Heart left ventricle (tissue), 16 donors: ENCODE measurements at regions not wholly inside any gene's neighbourhood (a gene's known extent, or its start where the extent isn't known, plus 50 kb on each side); places are given as distances from the start of the nearest gene placed in this dataset.
A peak's percentile ranks its signal among the peaks of the same experiment; 100 is the strongest.

ENCODE experiments used
- ATAC-seq, 4 donors: fragments of 200-7000 bp; cut with Tn5 transposase; one replicate each; pipeline ENCODE4 v1.9.1; 2020 to 2022; ENCODE audit warnings: moderate library complexity in 4 of 4, mild to moderate bottlenecking in 3 of 4, moderate number of reproducible peaks in 1 of 4
- DNase-seq, 5 donors: peaks; one replicate each; pipeline ENCODE4 v3.0.0-alpha.2; 2020
- H3K27ac ChIP-seq, 12 donors: fragments of 200-600 bp; sonication (generic) in 4 of 12; one replicate each; pipeline versions ENCODE4 v1.5.0 to v1.8.0; 2016 to 2022; ENCODE audit warnings: mild to moderate bottlenecking in 2 of 12
- H3K27me3 ChIP-seq, 9 donors: fragments of 200-600 bp; sonication (generic) in 2 of 9; one replicate each; pipeline versions ENCODE4 v1.5.1 to v1.8.0; 2016 to 2022; ENCODE audit warnings: mild to moderate bottlenecking in 3 of 9
- H3K36me3 ChIP-seq, 9 donors: fragments of 200-600 bp; sonication (generic) in 2 of 9; one replicate each; pipeline versions ENCODE4 v1.5.0 to v1.8.0; 2018 to 2022; ENCODE audit warnings: mild to moderate bottlenecking in 2 of 9
- H3K4me1 ChIP-seq, 12 donors: fragments of 200-600 bp; sonication (generic) in 4 of 12; one replicate each; pipeline versions ENCODE4 v1.5.0 to v1.8.0; 2016 to 2022; ENCODE audit warnings: mild to moderate bottlenecking in 3 of 12
- H3K4me3 ChIP-seq, 12 donors: fragments of 200-600 bp; sonication (generic) in 4 of 12; one replicate each; pipeline versions ENCODE4 v1.5.0 to v1.8.0; 2017 to 2022; ENCODE audit warnings: mild to moderate bottlenecking in 9 of 12, moderate library complexity in 4 of 12
- H3K9me3 ChIP-seq, 12 donors: fragments of 200-600 bp; sonication (generic) in 4 of 12; one replicate each; pipeline versions ENCODE4 v1.5.0 to v1.8.0; 2016 to 2022; ENCODE audit warnings: mild to moderate bottlenecking in 1 of 12
- CTCF ChIP-seq, 12 donors: fragments of 200-600 bp; sonication (generic) in 4 of 12; IDR thresholded peaks; one replicate each; pipeline versions ENCODE4 v1.5.0 to v1.8.0; 2018 to 2022; ENCODE audit warnings: antibody characterized with exemption in 12 of 12, mild to moderate bottlenecking in 5 of 12
- POLR2A ChIP-seq, 2 donors: fragments of 450-650 bp; IDR thresholded peaks; one replicate each; pipeline ENCODE4 v1.6.1; 2017; ENCODE audit warnings: antibody characterized with exemption in 2 of 2, mild to moderate bottlenecking in 2 of 2, moderate library complexity in 2 of 2
- WGBS, 4 donors: extraction: QIAGEN DNeasy Blood & Tissue Kit in 2 of 4; methylation state at CpG; one replicate each; pipeline versions ENCODE4 v1.1.5 to v1.1.7; 2013 to 2018; 5-methylcytosine and 5-hydroxymethylcytosine counted together
- intact Hi-C, 10 donors: fragments of 100-400 bp; cut with DNase I; formaldehyde crosslinking; loops; one replicate each; pipeline versions ENCODE4 v1.11.1 to v1.14.2; 2022
- donor health status: ischemic (EF 13 %, LVEDD 7.1; RV severe dilation, severe dysfunction).
- donor health status: healthy with polysubstance abuse.
- donor health status: DM: no; HTN: yes; CAD: no.
- donor health status: DM: no; HTN: no; CAD: no.
- donor health status: ischemic (EF 25% LVEDD 6.9; RV normal size, moderate dysfunction).
- donor health status: ischemic (EF 25% LVEDD 5.7; RV mildly dilated, moderate dysfunction).
- donor health status: healthy.
- donor health status: DM: yes; HTN: yes; CAD: no.
- donor health status: ischemic (EF 35%, LVEDD 5.7; RV mildly dilated, moderate dysfunction).
- donor health status: nonischemic (EF 11% LVEDD 7.7; RV severe dilation, severe dysfunction).
- donor health status: DM: yes; HTN: yes; CAD: no.
- donor health status: PGD.
- donor health status: ischemic (EF 29% LVEDD 5.4; RV normal size, mild dysfunction).
- donor health status: nonischemic (EF 23%, LVEDD 6.1; RV moderate dilation, normal function).

DNA sequence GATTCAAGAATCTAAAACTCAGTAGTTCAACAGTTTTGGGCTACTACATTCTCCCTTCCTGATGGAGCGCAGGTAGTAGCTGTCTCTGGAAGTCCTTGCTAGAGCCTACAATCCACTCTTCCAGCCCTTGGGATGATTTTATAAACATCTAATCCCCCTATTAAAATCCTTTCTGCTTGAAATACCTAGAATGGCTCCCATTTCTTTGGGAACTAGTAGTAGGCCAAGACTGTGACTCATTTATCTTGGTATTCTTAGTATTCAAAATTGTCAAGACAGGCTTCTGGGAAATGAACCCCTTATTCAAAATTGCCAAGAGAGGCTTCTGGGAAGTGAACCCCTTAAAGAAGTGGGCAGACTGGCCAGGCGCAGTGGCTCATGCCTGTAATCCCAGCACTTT, 142.5 kb upstream of the FGGY start:
- H3K4me1 ChIP-seq: peaks cover 0 to 48% (median 29%) of the 10 kb centered on the region in 12 donors
- H3K9me3 ChIP-seq: peaks cover 0 to 15% (median 9%) of the 10 kb centered on the region in 12 donors
- no peak overlapping the region for H3K4me3 ChIP-seq
- no peak for TF ChIP-seq CTCF (IDR thresholded peaks at IDR 0.05)
- TF ChIP-seq POLR2A (IDR thresholded peaks at IDR 0.05): no peak
- ATAC-seq (no peak), DNase-seq (no peak)
- WGBS, 4 donors: 96 to 100% (median 99%) methylated on average over 2 of the region's 2 CpGs
- H3K27me3 ChIP-seq: no peaks in the 10 kb centered on the region
- H3K27ac ChIP-seq: no peak overlapping the region
- intact Hi-C loops: loop anchor here in 4 of 10 donors (5.0 to 10.0 kb wide), 5 partner anchors 50 to 372 kb away; partner anchors contain the start of genes FGGY (in 1 of the 4) and JUN (in 1 of the 4)
- no peaks in the 10 kb centered on the region for H3K36me3 ChIP-seq

GRCh38 chr1:59155351-59155750, 141.5 kb upstream of the FGGY start:
- no peak overlapping the region for H3K4me3 ChIP-seq
- WGBS, 4 donors: 95 to 100% (median 96%) methylated on average over 1 of the region's 1 CpG
- intact Hi-C loops: loop anchor here in 4 of 10 donors (5.0 to 10.0 kb wide), 4 partner anchors 49 to 547 kb away; partner anchors contain the start of gene FGGY (in 1 of the 4)
- H3K36me3 ChIP-seq: no peaks in the 10 kb centered on the region
- ATAC-seq: no peak
- peak overlapping the region in 1 of 12 donors; percentile 25 for H3K27ac ChIP-seq
- DNase-seq: no peak
- no peak for TF ChIP-seq POLR2A (IDR thresholded peaks at IDR 0.05)
- TF ChIP-seq CTCF (IDR thresholded peaks at IDR 0.05): no peak
- peaks cover 0 to 40% (median 28%) of the 10 kb centered on the region in 12 donors for H3K4me1 ChIP-seq
- H3K27me3 ChIP-seq: no peaks in the 10 kb centered on the region
- H3K9me3 ChIP-seq: peaks cover 0 to 15% (median 9%) of the 10 kb centered on the region in 12 donors

- TF ChIP-seq POLR2A (IDR thresholded peaks at IDR 0.05) (no peak), CTCF (IDR thresholded peaks at IDR 0.05) (no peak)
- WGBS, 4 donors: 11 to 33% (median 17%) methylated on average over 3 of the region's 3 CpGs
- Histone ChIP-seq H3K4me3 (no peak overlapping the region), H3K9me3 (peaks cover 0 to 15% (median 9%) of the 10 kb centered on the region in 12 donors), H3K36me3 (no peaks in the 10 kb centered on the region), H3K27ac (peak overlapping the region in 2 of 12 donors; percentile 25 to 39), H3K27me3 (no peaks in the 10 kb centered on the region), H3K4me1 (peaks cover 0 to 33% (median 22%) of the 10 kb centered on the region in 12 donors)
- intact Hi-C loops: loop anchor here in 4 of 10 donors (5.0 to 10.0 kb wide), 4 partner anchors 49 to 546 kb away; partner anchors contain the start of gene FGGY (in 1 of the 4)
- peak in 1 of 4 donors; percentile 32 for ATAC-seq
- no peak for DNase-seq
Observed at GRCh38 chr1:59156051-59156450, 140.8 kb upstream of the FGGY start.

- H3K9me3 ChIP-seq: peaks cover 0 to 15% (median 9%) of the 10 kb centered on the region in 12 donors
- H3K4me1 ChIP-seq: peaks cover 0 to 27% (median 17%) of the 10 kb centered on the region in 12 donors
- no peaks in the 10 kb centered on the region for H3K36me3 ChIP-seq
- no peaks in the 10 kb centered on the region for H3K27me3 ChIP-seq
- 16 to 22% (median 20%) methylated on average over 7 of the region's 7 CpGs for WGBS, 4 donors
- DNase-seq (no peak), ATAC-seq (peak in 1 of 4 donors; percentile 52)
- H3K4me3 ChIP-seq: peak overlapping the region in 4 of 12 donors; percentile 2 to 18 (median 10)
- intact Hi-C loops: loop anchor here in 4 of 10 donors (5.0 to 10.0 kb wide), 4 partner anchors 48 to 546 kb away; partner anchors contain the start of gene FGGY (in 1 of the 4)
- peak overlapping the region in 2 of 12 donors; percentile 17 to 39 for H3K27ac ChIP-seq
- TF ChIP-seq CTCF (IDR thresholded peaks at IDR 0.05): no peak
- no peak for TF ChIP-seq POLR2A (IDR thresholded peaks at IDR 0.05)
Observed at GRCh38 chr1:59156526-59157199, 140.2 kb upstream of the FGGY start.
